Suprapubic skin (tissue), 2 donors: ENCODE measurements at regions not wholly inside any gene's neighbourhood (a gene's known extent, or its start where the extent isn't known, plus 50 kb on each side); places are given as distances from the start of the nearest gene placed in this dataset.

ENCODE experiments used
- EP300 ChIP-seq: sonication (generic); formaldehyde crosslinking; IDR thresholded peaks from one replicate; pipeline ENCODE4 v1.6.1; 2017; ENCODE audit warnings: antibody characterized with exemption
- POLR2A ChIP-seq, 2 donors: fragments of 450-650 bp; IDR thresholded peaks; one replicate each; pipeline ENCODE4 v1.6.1; 2017; ENCODE audit warnings: antibody characterized with exemption in 2 of 2, mild to moderate bottlenecking in 2 of 2, moderate library complexity in 2 of 2

GRCh38 chr13:71087006-71087405, 780.0 kb downstream of the DACH1 start:
- TF ChIP-seq POLR2A (IDR thresholded peaks at IDR 0.05): no peak
- no peak for TF ChIP-seq EP300
